Heart right ventricle (tissue), 16 donors: ENCODE measurements at regions not wholly inside any gene's neighbourhood (a gene's known extent, or its start where the extent isn't known, plus 50 kb on each side); places are given as distances from the start of the nearest gene placed in this dataset.
A peak's percentile ranks its signal among the peaks of the same experiment; 100 is the strongest.

Experiments used
- ATAC-seq, 8 donors: fragments of 200-7000 bp; cut with Tn5 transposase; one replicate each; pipeline ENCODE4 v1.9.1; 2020; ENCODE audit warnings: mild to moderate bottlenecking in 8 of 8, moderate library complexity in 8 of 8, moderate number of reproducible peaks in 1 of 8
- DNase-seq, 2 donors: peaks; one replicate each; pipeline ENCODE4 v3.0.0-alpha.2; 2020
- H3K27ac ChIP-seq, 10 donors: fragments of 200-600 bp; sonication (generic) in 2 of 10; one replicate each; pipeline versions ENCODE4 v1.5.0 to v1.8.0; 2020 to 2022; ENCODE audit warnings: mild to moderate bottlenecking in 3 of 10
- H3K27me3 ChIP-seq, 7 donors: fragments of 200-600 bp; one replicate each; pipeline ENCODE4 v1.8.0; 2021 to 2022; ENCODE audit warnings: mild to moderate bottlenecking in 2 of 7
- H3K36me3 ChIP-seq, 9 donors: fragments of 200-600 bp; sonication (generic) in 1 of 9; one replicate each; pipeline versions ENCODE4 v1.5.0 to v1.8.0; 2020 to 2022; ENCODE audit warnings: mild to moderate bottlenecking in 2 of 9
- H3K4me1 ChIP-seq, 9 donors: fragments of 200-600 bp; sonication (generic) in 1 of 9; one replicate each; pipeline versions ENCODE4 v1.5.0 to v1.8.0; 2020 to 2022; ENCODE audit warnings: mild to moderate bottlenecking in 4 of 9
- H3K4me3 ChIP-seq, 10 donors: fragments of 200-600 bp; sonication (generic) in 2 of 10; one replicate each; pipeline versions ENCODE4 v1.5.0 to v1.8.0; 2020 to 2022; ENCODE audit warnings: mild to moderate bottlenecking in 7 of 10, moderate library complexity in 2 of 10
- H3K9me3 ChIP-seq, 11 donors: fragments of 200-600 bp in 10 of 11; sonication (generic) in 2 of 11; one replicate each; pipeline versions ENCODE4 v1.5.0 to v1.8.0; 2013 to 2022; ENCODE audit warnings: mild to moderate bottlenecking in 2 of 11, control low read depth in 1 of 11, moderate library complexity in 1 of 11
- WGBS, 2 donors: extraction: QIAGEN DNeasy Blood & Tissue Kit; methylation state at CpG; one replicate each; pipeline ENCODE4 v1.1.7; 2013; ENCODE audit warnings: inconsistent platforms in 1 of 2; 5-methylcytosine and 5-hydroxymethylcytosine counted together
- intact Hi-C, 10 donors: fragments of 100-400 bp; cut with DNase I; formaldehyde crosslinking; loops; one replicate each; pipeline versions ENCODE4 v1.11.1 to v1.14.2; 2022
- TF ChIP-seq, protein P1 (sequence below), 9 donors: fragments of 200-600 bp; sonication (generic) in 2 of 9; IDR thresholded peaks; one replicate each; pipeline versions ENCODE4 v1.5.0 to v1.8.0; 2021 to 2022; ENCODE audit warnings: antibody characterized with exemption in 9 of 9, mild to moderate bottlenecking in 5 of 9, moderate library complexity in 1 of 9
- donor health status: Arrhythmogenic right ventricular cardiomyopathy.
- donor health status: ischemic (EF 13 %, LVEDD 7.1; RV severe dilation, severe dysfunction).
- donor health status: healthy with polysubstance abuse.
- donor health status: DM: no; HTN: yes; CAD: no.
- donor health status: DM: no; HTN: no; CAD: no.
- donor health status: ischemic (EF 25% LVEDD 6.9; RV normal size, moderate dysfunction).
- donor health status: ischemic (EF 25% LVEDD 5.7; RV mildly dilated, moderate dysfunction).
- donor health status: healthy.
- donor health status: DM: yes; HTN: yes; CAD: no.
- donor health status: Ischemic cardiomyopathy.
- donor health status: ischemic (EF 35%, LVEDD 5.7; RV mildly dilated, moderate dysfunction).
- donor health status: nonischemic (EF 11% LVEDD 7.7; RV severe dilation, severe dysfunction).
- donor health status: DM: yes; HTN: yes; CAD: no.
- donor health status: PGD.
- donor health status: ischemic (EF 29% LVEDD 5.4; RV normal size, mild dysfunction).
- donor health status: nonischemic (EF 23%, LVEDD 6.1; RV moderate dilation, normal function).

DNA sequence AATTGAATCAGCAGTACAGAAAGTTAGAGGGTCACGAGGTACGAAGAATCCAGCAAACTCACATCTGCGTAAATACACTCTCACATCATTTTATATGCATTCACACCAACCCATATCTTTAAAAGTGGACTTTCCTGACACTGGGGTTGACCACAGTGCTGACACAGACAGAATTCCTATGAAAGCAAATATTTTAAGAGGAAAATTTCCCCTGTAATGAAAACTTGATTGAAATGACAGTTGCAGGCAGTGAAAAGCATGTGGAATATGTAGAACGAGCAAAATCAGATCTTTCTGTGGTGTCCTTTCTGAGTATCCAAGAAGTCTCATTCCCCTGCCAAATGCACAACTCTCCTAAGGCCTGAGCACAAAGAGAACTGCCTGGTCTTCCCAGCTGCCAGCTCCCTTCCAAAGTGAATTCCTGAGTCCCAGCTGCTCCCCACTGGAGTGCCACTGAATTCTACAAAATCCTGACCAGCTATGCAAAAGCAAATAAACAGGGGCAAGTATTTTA, 50.5 kb upstream of the FAM9C start:
- H3K27me3 ChIP-seq: peaks cover 0 to 27% (median 0%) of the 10 kb centered on the region in 7 donors
- no peaks in the 10 kb centered on the region for H3K36me3 ChIP-seq
- TF ChIP-seq, protein P1, sequence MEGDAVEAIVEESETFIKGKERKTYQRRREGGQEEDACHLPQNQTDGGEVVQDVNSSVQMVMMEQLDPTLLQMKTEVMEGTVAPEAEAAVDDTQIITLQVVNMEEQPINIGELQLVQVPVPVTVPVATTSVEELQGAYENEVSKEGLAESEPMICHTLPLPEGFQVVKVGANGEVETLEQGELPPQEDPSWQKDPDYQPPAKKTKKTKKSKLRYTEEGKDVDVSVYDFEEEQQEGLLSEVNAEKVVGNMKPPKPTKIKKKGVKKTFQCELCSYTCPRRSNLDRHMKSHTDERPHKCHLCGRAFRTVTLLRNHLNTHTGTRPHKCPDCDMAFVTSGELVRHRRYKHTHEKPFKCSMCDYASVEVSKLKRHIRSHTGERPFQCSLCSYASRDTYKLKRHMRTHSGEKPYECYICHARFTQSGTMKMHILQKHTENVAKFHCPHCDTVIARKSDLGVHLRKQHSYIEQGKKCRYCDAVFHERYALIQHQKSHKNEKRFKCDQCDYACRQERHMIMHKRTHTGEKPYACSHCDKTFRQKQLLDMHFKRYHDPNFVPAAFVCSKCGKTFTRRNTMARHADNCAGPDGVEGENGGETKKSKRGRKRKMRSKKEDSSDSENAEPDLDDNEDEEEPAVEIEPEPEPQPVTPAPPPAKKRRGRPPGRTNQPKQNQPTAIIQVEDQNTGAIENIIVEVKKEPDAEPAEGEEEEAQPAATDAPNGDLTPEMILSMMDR (IDR thresholded peaks at IDR 0.05): no peak
- intact Hi-C loops: loop anchor here in 1 of 10 donors (10.0 kb wide), 1 partner anchor 120 kb away; the partner anchor contains the start of gene TMSB4X
- H3K4me3 ChIP-seq: no peak overlapping the region
- DNase-seq: no peak
- WGBS, 2 donors: 48 to 53% methylated on average over 4 of the region's 4 CpGs
- H3K4me1 ChIP-seq: peaks cover 0 to 51% (median 19%) of the 10 kb centered on the region in 9 donors
- peak overlapping the region in 7 of 10 donors; percentile 6 to 58 (median 38) for H3K27ac ChIP-seq
- no peaks in the 10 kb centered on the region for H3K9me3 ChIP-seq
- peak in 2 of 8 donors; percentile 13 to 65 for ATAC-seq

DNA sequence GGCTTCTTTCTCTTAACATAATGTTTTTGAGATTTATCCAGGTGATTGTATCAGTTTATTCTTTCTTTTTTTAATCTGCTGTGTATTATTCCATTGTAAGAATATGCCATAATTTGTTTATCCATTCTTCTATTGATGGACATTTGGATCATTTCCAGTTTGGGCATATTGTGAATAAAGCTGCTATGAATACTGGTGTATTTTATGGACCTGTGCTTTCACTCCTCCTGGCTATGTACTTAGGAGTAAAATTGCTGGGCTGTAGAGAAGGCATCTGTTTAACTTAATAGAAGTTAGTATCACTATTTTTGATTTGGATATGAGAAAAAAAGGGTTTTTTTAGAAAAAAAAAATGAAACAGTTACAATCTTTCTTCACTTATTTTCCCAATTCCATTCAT, 50.0 kb upstream of the FAM9C start:
- peaks cover 0 to 49% (median 14%) of the 10 kb centered on the region in 9 donors for H3K4me1 ChIP-seq
- H3K27me3 ChIP-seq: peaks cover 0 to 24% (median 0%) of the 10 kb centered on the region in 7 donors
- no peak for ATAC-seq
- H3K27ac ChIP-seq: peak overlapping the region in 6 of 10 donors; percentile 6 to 90 (median 46)
- no peak overlapping the region for H3K4me3 ChIP-seq
- H3K9me3 ChIP-seq: no peaks in the 10 kb centered on the region
- intact Hi-C loops: loop anchor here in 1 of 10 donors (10.0 kb wide), 1 partner anchor 120 kb away; the partner anchor contains the start of gene TMSB4X
- DNase-seq: no peak
- TF ChIP-seq, protein P1 (IDR thresholded peaks at IDR 0.05): no peak
- no peaks in the 10 kb centered on the region for H3K36me3 ChIP-seq
